ENCODE measurements at regions not wholly inside any gene's neighbourhood (a gene's known extent, or its start where the extent isn't known, plus 50 kb on each side); places are given as distances from the start of the nearest gene placed in this dataset.

DNA sequence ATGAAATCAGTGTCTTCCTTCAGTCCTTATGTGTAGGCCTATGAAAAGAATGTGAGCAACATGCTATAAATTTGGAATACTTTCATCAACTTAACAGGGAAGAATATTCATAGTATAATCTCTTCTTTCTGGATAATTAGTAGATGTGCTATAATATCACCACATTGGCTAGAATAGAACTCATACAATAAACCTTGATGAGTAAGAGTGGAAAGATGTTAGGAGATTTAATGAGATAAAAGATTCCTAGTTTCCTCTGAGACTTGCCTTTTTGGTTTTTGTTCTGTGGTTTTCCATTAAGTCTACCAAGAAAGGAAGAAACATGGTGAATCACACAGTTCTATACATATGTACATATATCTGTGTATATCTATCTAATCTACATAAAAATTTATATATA lies 301.8 kb upstream of the PRR16 start:
- no peaks in the 10 kb centered on the region for H3K27me3 ChIP-seq (ENCODE audit: control insufficient read depth, insufficient read depth, low read length)
- H3K79me1 ChIP-seq (ENCODE audit: low read depth in 1 of 2, low read length in 2 of 2): no peaks in the 10 kb centered on the region
- no TSS peak for BruUV-seq (replicated peaks)
- no peak for ATAC-seq (ENCODE audit: low read depth)
- no peak overlapping the region for H3K4me2 ChIP-seq (ENCODE audit: low read depth, low read length)
- no peaks in the 10 kb centered on the region for H3K9me3 ChIP-seq (ENCODE audit: control insufficient read depth, insufficient read depth, low read length)
- no peak overlapping the region for H2BK5ac ChIP-seq (ENCODE audit: low read depth, low read length, poor library complexity, severe bottlenecking)
- no peak overlapping the region for H3K18ac ChIP-seq (ENCODE audit: low read depth, low read length)
- H3K27ac ChIP-seq (ENCODE audit: insufficient read depth, low read length): no peak overlapping the region
- no peak overlapping the region for H2AK5ac ChIP-seq (ENCODE audit: low read depth, low read length)
- no peaks in the 10 kb centered on the region for H3K36me3 ChIP-seq (ENCODE audit: control insufficient read depth, insufficient read depth, low read length)
- H3K4me3 ChIP-seq (ENCODE audit: insufficient read depth, low read depth, low read length): no peak overlapping the region
- H4K8ac ChIP-seq (ENCODE audit: low read depth in 2 of 2, low read length in 2 of 2): no peak overlapping the region
- TF ChIP-seq RAD21 (IDR thresholded peaks at IDR 0.05; ENCODE audit: low read length): no peak
- no peak for TF ChIP-seq RCOR1 (IDR thresholded peaks at IDR 0.05; ENCODE audit: insufficient replicate concordance, low read length)
- TF ChIP-seq, protein P1, sequence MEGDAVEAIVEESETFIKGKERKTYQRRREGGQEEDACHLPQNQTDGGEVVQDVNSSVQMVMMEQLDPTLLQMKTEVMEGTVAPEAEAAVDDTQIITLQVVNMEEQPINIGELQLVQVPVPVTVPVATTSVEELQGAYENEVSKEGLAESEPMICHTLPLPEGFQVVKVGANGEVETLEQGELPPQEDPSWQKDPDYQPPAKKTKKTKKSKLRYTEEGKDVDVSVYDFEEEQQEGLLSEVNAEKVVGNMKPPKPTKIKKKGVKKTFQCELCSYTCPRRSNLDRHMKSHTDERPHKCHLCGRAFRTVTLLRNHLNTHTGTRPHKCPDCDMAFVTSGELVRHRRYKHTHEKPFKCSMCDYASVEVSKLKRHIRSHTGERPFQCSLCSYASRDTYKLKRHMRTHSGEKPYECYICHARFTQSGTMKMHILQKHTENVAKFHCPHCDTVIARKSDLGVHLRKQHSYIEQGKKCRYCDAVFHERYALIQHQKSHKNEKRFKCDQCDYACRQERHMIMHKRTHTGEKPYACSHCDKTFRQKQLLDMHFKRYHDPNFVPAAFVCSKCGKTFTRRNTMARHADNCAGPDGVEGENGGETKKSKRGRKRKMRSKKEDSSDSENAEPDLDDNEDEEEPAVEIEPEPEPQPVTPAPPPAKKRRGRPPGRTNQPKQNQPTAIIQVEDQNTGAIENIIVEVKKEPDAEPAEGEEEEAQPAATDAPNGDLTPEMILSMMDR (conservative IDR thresholded peaks at IDR 0.05; ENCODE audit: low read depth, low read length): no peak
- no peak for TF ChIP-seq POLR2A (IDR thresholded peaks at IDR 0.05; ENCODE audit: low read depth, low read length)
- no peak for TF ChIP-seq MAFK (IDR thresholded peaks at IDR 0.05; ENCODE audit: low read depth, low read length)
- TF ChIP-seq CHD1 (IDR thresholded peaks at IDR 0.05; ENCODE audit: low read depth, low read length): no peak
- no peak for TF ChIP-seq MAZ (IDR thresholded peaks at IDR 0.05; ENCODE audit: borderline replicate concordance, low read depth, low read length)
- no peak for TF ChIP-seq NFE2L2 (IDR thresholded peaks at IDR 0.05; ENCODE audit: low read depth, low read length)
- no peak for TF ChIP-seq FOS (IDR thresholded peaks at IDR 0.05; ENCODE audit: low read depth, low read length)
- no peak for TF ChIP-seq MXI1 (IDR thresholded peaks at IDR 0.05; ENCODE audit: borderline replicate concordance, low read depth, low read length)
- TF ChIP-seq CEBPB (IDR thresholded peaks at IDR 0.05; ENCODE audit: low read depth, low read length): no peak
- no peak for TF ChIP-seq RFX5 (IDR thresholded peaks at IDR 0.05; ENCODE audit: low read depth, low read length)
- TF ChIP-seq BHLHE40 (IDR thresholded peaks at IDR 0.05; ENCODE audit: low read depth, low read length): no peak
- H2BK120ac ChIP-seq (ENCODE audit: low read depth, low read length): no peak overlapping the region
- no peak overlapping the region for H2BK15ac ChIP-seq (ENCODE audit: low read depth, low read length)
- dilution Hi-C loops (cut with HindIII; ENCODE audit: low sequenced_read_pairs, unreplicated experiment) (no loop called here), in situ Hi-C loops (cut with MboI; ENCODE audit: low sequenced_read_pairs) (no loop called here), intact Hi-C loops (cut with micrococcal nuclease) (no loop called here)
- H2BK20ac ChIP-seq (ENCODE audit: low read depth, low read length): no peak overlapping the region
- H3K9me1 ChIP-seq (ENCODE audit: insufficient read depth, low read length): no peaks in the 10 kb centered on the region; the same call in 1 of the 2 replicates
- H3K9ac ChIP-seq (ENCODE audit: low read depth, low read length): no peak overlapping the region
- no peak overlapping the region for H4K91ac ChIP-seq (ENCODE audit: insufficient read depth, low read depth, low read length)
- ChIA-PET CTCF (no interaction called here), POLR2A (ENCODE audit: unreplicated experiment) (no interaction called here)
- H2AK9ac ChIP-seq (replicated peaks; ENCODE audit: low read depth, low read length, poor library complexity): no peak overlapping the region
- H4K5ac ChIP-seq (ENCODE audit: low read depth, low read length): no peak overlapping the region
- no peak overlapping the region for H3K14ac ChIP-seq (replicated peaks; ENCODE audit: low read depth, low read length)
- no peaks in the 10 kb centered on the region for H4K20me1 ChIP-seq (ENCODE audit: insufficient read depth, low read length)
- no peak for DNase-seq
- no peak overlapping the region for H2AFZ ChIP-seq (replicated peaks; ENCODE audit: low read length, poor library complexity)
- H3K4me1 ChIP-seq (ENCODE audit: control insufficient read depth, insufficient read depth, low read length): no peaks in the 10 kb centered on the region
- H3K23ac ChIP-seq (ENCODE audit: low read depth, low read length): no peak overlapping the region
- H3K56ac ChIP-seq (ENCODE audit: extremely low read depth, insufficient read depth, low read length): no peak overlapping the region
- H3K4ac ChIP-seq (ENCODE audit: low read depth, low read length): no peak overlapping the region
